ENCODE measurements at regions not wholly inside any gene's neighbourhood (a gene's known extent, or its start where the extent isn't known, plus 50 kb on each side); places are given as distances from the start of the nearest gene placed in this dataset.

- Histone ChIP-seq H3K27me3 (ENCODE audit: control insufficient read depth, low read length) (no peaks in the 10 kb centered on the region), H3K4me1 (ENCODE audit: control insufficient read depth, low read length) (no peaks in the 10 kb centered on the region), H3K79me2 (ENCODE audit: control insufficient read depth, low read length) (no peaks in the 10 kb centered on the region), H3K4me2 (ENCODE audit: low read length) (no peak overlapping the region), H3F3A (ENCODE audit: control insufficient read depth, insufficient read depth) (no peaks in the 10 kb centered on the region), H3K27ac (ENCODE audit: low read depth, low read length) (no peak overlapping the region), H4K20me1 (ENCODE audit: control insufficient read depth, insufficient read depth, low read depth, low read length) (no peaks in the 10 kb centered on the region), H3K4me3 (ENCODE audit: low read length) (no peak overlapping the region), H3K9me3 (ENCODE audit: control insufficient read depth, insufficient read depth, low read length) (no peaks in the 10 kb centered on the region), H3K36me3 (ENCODE audit: control insufficient read depth, low read length) (no peaks in the 10 kb centered on the region), H3K9me2 (replicated peaks; ENCODE audit: control insufficient read depth, low read length) (no peaks in the 10 kb centered on the region)
- TF ChIP-seq CTCF (IDR thresholded peaks at IDR 0.05; ENCODE audit: low read depth, low read length, poor library complexity, severe bottlenecking) (no peak), EZH2phosphoT487 (IDR thresholded peaks at IDR 0.05; ENCODE audit: borderline replicate concordance, low read length) (no peak)
Measured at GRCh38 chr9:87389936-87390335, 107.7 kb upstream of the DAPK1 start.

- no peaks in the 10 kb centered on the region for H3K4me1 ChIP-seq (ENCODE audit: control insufficient read depth, low read length)
- H4K20me1 ChIP-seq (ENCODE audit: control insufficient read depth, insufficient read depth, low read depth, low read length), result no peaks in the 10 kb centered on the region
- H3K27ac ChIP-seq (ENCODE audit: low read depth, low read length), result no peak overlapping the region
- H3K4me2 ChIP-seq (ENCODE audit: low read length), result no peak overlapping the region
- no peak for TF ChIP-seq EZH2phosphoT487 (IDR thresholded peaks at IDR 0.05; ENCODE audit: borderline replicate concordance, low read length)
- no peak for TF ChIP-seq CTCF (IDR thresholded peaks at IDR 0.05; ENCODE audit: low read depth, low read length, poor library complexity, severe bottlenecking)
- H3K4me3 ChIP-seq (ENCODE audit: low read length), result no peak overlapping the region
- H3K9me2 ChIP-seq (replicated peaks; ENCODE audit: control insufficient read depth, low read length), result no peaks in the 10 kb centered on the region
- H3K79me2 ChIP-seq (ENCODE audit: control insufficient read depth, low read length), result no peaks in the 10 kb centered on the region
- no peaks in the 10 kb centered on the region for H3F3A ChIP-seq (ENCODE audit: control insufficient read depth, insufficient read depth)
- no peaks in the 10 kb centered on the region for H3K36me3 ChIP-seq (ENCODE audit: control insufficient read depth, low read length)
- no peaks in the 10 kb centered on the region for H3K9me3 ChIP-seq (ENCODE audit: control insufficient read depth, insufficient read depth, low read length)
- no peaks in the 10 kb centered on the region for H3K27me3 ChIP-seq (ENCODE audit: control insufficient read depth, low read length)
Measured at GRCh38 chr9:87390361-87390760, 107.3 kb upstream of the DAPK1 start.

GRCh38 chr9:87392086-87392485, 105.6 kb upstream of the DAPK1 start:
- no peaks in the 10 kb centered on the region for H3K4me1 ChIP-seq (ENCODE audit: control insufficient read depth, low read length)
- H3K4me2 ChIP-seq (ENCODE audit: low read length), result no peak overlapping the region
- H4K20me1 ChIP-seq (ENCODE audit: control insufficient read depth, insufficient read depth, low read depth, low read length), result no peaks in the 10 kb centered on the region
- H3K36me3 ChIP-seq (ENCODE audit: control insufficient read depth, low read length), result no peaks in the 10 kb centered on the region
- no peak overlapping the region for H3K27ac ChIP-seq (ENCODE audit: low read depth, low read length)
- no peaks in the 10 kb centered on the region for H3F3A ChIP-seq (ENCODE audit: control insufficient read depth, insufficient read depth)
- no peaks in the 10 kb centered on the region for H3K9me2 ChIP-seq (replicated peaks; ENCODE audit: control insufficient read depth, low read length)
- no peaks in the 10 kb centered on the region for H3K27me3 ChIP-seq (ENCODE audit: control insufficient read depth, low read length)
- no peaks in the 10 kb centered on the region for H3K9me3 ChIP-seq (ENCODE audit: control insufficient read depth, insufficient read depth, low read length)
- H3K79me2 ChIP-seq (ENCODE audit: control insufficient read depth, low read length), result no peaks in the 10 kb centered on the region
- TF ChIP-seq EZH2phosphoT487 (IDR thresholded peaks at IDR 0.05; ENCODE audit: borderline replicate concordance, low read length) (no peak), CTCF (IDR thresholded peaks at IDR 0.05; ENCODE audit: low read depth, low read length, poor library complexity, severe bottlenecking) (no peak)
- H3K4me3 ChIP-seq (ENCODE audit: low read length), result no peak overlapping the region

Measured in DOHH2 (cell line).